ENCODE measurements at regions not wholly inside any gene's neighbourhood (a gene's known extent, or its start where the extent isn't known, plus 50 kb on each side); places are given as distances from the start of the nearest gene placed in this dataset.

DNA sequence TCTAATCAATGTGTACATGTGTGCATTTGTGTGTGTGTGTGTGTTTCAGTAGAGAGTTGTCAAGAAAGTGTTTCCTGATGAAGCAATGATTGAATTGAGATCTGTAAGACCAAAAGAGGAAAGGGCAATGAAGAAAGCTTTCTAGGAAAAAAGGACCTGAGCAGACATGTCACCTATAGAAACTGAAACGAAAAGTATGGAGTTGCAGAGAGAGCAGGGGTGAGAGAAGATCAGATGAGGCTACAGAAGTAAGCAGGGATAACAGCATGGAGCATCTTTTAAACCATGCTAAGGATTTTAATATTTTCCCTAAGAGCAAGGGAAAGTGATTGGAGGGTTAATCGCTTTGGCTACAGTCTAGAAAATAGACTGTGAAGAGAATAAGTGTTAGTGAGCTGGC, 1459.4 kb upstream of the TENM4 start:
- no peak for ATAC-seq
- no peak for DNase-seq (ENCODE audit: low spot score)

DNA sequence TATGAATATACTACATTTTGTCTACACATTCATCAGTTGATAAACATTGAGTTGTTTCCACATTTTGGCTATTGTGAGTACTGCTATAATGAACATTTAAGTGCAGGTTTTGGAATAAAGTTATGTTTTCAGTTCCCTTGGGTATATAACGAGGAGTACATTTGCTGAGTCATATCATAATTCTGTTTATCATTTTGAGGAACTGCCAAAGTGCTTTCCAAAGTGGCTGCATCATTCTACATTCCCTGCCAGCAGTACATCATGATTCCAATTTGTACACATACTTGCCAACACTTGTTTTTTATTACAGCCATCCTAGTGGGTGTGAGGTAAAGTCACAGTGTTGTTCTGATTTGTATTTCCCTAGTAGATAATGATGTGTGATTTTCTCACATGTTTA, 1458.6 kb upstream of the TENM4 start:
- ATAC-seq, result no peak
- DNase-seq (ENCODE audit: low spot score), result no peak

DNA sequence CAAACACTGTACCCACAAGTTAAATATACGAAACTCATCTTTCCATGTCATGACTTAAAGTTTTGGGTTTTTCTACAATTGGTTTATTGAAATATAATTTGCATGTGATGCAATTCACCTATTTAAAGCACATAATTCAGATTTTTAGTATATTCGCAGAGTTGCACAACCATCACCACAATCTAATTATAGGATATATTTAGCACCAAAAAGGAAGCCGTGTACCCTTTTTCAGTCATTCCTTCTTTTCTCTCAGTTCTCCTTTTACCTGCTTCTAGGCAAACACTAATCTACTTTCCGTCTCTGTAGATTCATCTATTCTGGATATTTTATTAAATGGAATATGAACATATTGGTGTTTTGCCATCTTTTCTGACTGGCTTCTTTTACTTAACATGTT, 1458.1 kb upstream of the TENM4 start:
- DNase-seq (ENCODE audit: low spot score), result no peak
- no peak for ATAC-seq

DNA sequence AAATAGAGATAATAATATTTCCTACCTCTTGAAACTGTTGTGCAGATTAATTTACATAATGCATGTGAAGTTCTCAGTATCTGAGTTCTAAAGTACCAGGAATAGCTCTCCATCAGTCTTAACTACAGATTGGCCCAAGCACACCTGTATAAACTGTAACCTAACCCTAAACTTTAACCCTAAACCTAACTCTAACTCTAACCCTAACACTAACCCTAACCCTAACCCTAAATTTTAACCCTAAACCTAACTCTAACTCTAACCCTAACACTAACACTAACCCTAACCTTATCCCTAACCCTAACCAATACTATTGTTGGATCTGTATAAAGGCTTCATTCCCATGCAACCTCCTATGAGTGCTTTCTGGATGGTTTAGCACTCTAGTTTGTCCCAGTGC, 1445.9 kb upstream of the TENM4 start:
- DNase-seq (ENCODE audit: low spot score) (no peak), ATAC-seq (no peak)

DNA sequence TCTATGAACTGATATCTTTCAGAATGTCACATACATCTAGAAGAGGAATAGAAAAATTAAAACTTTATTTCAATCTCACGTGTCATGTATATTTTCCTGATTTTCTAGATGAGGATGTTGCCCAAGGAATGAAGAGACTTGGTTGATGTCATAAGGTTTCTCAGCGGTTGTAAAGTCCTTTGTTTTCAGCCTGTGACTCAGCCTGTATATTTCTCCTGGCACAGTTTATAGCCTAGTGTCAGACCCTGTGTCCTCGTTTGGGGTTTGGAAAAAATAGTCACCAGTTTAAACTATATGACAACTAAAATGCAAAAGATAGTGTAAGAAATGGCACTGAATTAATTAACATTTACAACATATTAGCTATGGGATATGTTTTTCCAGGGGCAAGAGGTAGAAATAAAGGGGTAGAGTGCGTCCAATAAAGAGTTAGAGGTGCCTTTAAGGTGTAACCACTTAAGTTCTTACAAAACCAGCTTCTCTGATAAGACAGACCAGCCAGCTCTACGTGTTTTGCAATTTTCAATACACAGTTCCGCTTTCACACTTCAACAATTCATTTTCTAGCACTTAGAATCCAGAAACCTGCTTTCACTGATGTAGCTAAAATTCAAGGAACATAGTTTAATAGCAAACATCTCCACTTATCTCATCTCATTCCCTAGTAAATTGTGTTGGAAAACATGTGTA, 1432.6 kb upstream of the TENM4 start:
- no peak for DNase-seq (ENCODE audit: low spot score)

DNA sequence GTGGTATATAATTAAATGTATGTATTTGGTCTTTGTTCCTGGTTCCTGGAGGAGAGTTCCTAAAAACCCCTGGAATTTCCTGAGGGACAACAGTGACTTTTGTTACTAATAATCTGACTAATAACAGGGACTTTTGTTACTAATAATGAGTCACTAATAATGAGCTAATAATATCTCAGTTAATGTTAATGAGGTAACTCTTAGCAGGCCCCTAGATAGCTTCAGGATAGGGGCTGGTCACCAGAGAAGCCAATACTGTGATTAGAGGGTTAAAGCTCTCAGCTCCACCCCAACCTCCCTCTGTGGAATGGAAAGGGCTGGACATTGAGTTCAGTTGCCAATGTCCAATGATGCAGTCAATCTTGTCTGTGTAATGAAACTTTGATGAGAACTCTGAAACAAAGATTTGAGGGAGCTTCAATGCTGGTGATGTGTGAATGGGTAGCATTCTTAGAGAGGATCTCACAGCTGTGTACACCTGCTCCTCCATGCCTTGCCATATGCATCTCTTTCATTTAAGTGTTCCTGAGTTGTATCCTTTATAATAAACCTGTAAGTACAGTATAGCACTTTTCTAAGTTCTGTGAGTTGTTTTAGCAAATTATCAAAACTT, 1431.4 kb upstream of the TENM4 start:
- no peak for DNase-seq (ENCODE audit: low spot score)

More for the DNA sequence above, 1432.6 kb upstream of the TENM4 start:
- no peak for ATAC-seq

DNA sequence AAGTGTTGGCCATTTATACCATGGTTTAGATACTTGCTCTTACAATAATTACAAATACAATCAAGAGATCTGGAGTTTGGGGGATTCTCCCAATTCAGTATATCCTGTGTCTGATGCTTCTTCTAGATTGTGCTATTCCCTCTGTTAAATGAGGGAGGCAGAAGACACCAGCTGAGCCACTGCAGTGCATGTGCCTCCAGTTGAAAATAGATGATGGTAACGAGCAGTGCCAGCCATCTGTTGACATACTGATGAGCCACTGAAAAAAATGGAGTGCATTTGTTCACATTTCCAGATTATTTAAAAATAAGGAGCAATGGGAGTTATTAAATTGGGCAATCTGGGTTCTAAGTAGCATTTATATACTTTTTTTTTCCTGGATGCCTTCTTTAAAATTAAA, 1428.0 kb upstream of the TENM4 start:
- DNase-seq (ENCODE audit: low spot score) (no peak), ATAC-seq (no peak)

More for the DNA sequence above, 1431.4 kb upstream of the TENM4 start:
- no peak for ATAC-seq

DNA sequence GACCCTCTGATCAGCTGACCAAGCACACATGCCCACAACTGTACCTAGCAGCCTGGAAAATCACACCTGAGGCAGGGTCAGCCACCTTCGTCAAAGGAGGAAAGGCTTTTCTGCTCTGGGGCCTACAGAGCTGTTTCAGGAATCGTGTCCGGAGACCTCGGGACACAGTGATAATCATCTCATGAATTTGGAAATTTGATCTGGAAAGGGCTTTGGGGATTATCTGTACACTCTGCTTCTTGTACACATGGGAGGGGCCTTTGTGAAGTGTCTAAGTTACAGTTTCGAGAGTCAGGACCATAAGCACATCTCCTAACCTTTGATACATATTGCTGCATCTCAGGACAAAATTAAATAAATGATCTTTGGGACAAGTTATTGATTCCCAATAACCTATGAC, 1421.2 kb upstream of the TENM4 start:
- ATAC-seq, result no peak
- no peak for DNase-seq (ENCODE audit: low spot score)

DNA sequence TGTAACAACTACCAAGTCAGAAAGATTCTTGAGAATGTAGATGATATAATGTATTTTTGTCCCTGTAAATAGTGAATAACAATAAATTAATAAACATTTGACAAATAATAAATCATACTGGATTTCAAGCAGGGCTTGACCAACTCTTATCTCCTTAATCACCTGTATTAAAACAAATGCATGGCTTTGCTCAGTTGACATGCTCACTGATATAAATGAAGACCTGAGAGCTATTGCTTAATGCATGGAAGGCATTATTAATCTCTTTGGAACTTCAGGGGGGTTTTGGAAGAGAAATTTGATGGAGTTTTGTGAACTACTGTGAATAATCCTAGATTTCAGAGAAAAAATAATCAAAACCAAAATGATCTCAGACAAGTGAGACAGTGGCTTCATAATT, 1420.4 kb upstream of the TENM4 start:
- ATAC-seq (no peak), DNase-seq (ENCODE audit: low spot score) (no peak)

DNA sequence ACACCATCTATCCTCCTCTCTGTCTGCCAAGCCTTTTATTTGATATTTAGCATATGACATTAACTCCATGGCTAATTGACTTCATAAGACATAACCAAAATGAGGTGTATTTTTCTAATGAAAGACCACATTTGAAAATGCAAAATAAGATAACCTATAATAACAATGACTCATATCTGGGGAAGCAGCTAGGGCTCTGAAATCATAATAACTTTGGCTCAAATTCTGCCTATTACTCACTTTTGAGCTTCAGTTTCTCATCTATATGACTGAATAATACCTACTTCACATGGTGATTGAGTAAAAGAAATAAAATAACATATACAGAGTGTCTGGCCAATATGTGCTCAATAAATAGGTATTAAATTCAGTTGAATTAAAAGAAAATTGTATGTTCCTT, 1419.8 kb upstream of the TENM4 start:
- DNase-seq (ENCODE audit: low spot score), result no peak
- ATAC-seq, result no peak

DNA sequence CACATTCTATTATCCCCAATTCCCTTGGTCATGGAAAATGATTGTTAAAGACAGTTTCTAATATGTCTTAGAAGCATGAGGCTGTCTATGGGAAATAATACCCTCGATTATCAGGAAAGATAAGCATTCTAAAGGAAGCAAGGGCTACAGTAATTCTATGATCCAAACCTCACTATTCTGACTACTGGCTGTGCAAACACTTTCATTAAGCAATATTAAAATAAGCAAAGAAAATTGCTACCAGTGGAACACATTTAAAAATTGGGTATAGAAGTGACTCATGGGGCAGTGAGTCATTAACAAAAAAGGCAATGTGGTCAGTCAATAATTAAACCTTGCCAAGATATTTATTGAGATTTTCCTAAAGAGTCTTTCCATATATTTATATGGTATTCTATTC, 1415.2 kb upstream of the TENM4 start:
- ATAC-seq, result no peak
- no peak for DNase-seq (ENCODE audit: low spot score)

DNA sequence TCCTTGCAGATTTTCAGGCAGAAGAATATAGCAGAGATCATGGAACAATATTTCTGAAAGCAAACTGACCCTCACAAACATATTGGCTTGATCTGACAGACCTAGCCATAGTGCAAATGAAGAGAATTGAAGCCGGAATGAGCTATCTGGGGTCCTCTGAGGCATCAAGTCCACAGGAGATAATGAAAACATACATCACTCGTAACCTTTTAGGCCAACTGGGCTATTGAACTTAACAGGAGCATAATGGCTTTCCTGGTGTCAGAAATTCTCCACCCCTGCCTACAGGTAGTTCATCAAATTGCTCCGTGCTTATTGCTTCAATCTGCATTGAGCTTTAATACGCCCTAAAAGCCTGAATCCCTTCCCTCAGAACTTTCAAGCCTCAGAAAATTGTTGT, 1414.6 kb upstream of the TENM4 start:
- DNase-seq (ENCODE audit: low spot score) (no peak), ATAC-seq (no peak)

DNA sequence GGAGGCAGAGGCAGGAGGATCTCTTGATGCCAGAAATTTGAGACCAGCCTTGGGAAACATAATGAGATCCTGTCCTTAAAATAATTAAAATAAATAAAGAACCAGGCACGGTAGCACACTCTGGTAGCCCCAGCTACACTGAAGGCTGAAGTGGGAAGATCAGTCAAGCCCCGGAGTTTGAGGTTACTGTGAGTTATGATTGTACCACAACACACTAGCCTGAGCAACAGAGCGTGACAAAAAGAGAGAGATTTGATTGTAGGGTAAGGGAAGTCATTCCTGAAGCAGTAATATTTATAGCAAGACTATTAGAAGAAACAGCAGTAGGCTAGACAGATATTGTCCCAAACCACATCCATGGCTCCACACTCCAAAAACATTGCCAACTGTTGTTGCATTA, 1408.4 kb upstream of the TENM4 start:
- DNase-seq (ENCODE audit: low spot score) (no peak), ATAC-seq (no peak)

DNA sequence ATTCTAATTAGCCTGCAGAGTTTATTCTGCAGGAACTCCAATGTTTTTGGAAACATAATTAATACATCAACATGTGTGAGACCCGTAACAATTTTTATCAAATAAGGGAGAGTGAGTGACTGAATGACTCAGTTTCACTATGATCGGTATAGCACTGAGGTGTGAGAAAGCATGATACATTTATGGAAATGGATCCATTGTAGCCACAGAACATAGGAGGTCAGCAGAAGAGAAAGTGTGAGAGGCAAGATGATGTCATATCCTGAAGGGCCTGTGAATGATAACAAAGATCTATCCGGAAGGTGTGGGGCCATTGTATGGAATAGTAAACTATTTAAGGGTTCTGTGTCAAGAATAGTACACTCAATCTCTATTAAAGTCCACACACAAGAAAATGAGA, 1406.1 kb upstream of the TENM4 start:
- no peak for ATAC-seq
- no peak for DNase-seq (ENCODE audit: low spot score)

DNA sequence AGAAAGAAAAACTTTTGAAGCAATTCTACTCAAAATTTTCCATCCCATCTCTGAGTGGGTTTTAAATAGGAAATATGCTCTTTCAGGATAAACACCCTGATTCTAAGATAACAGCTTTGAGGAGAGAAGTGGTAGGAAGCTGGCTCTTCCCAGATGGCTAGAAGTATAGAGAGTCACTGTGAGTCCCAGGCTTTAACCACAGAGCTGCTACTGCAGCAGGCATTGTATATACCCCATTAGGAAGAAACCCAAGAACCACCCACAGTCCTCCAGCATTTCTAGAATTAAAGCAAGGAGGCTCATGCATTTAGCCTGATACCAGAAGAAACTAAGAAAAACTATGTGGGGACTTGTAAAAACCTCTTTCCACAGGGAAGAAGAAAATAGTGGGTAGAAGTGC, 1405.6 kb upstream of the TENM4 start:
- no peak for ATAC-seq
- no peak for DNase-seq (ENCODE audit: low spot score)

DNA sequence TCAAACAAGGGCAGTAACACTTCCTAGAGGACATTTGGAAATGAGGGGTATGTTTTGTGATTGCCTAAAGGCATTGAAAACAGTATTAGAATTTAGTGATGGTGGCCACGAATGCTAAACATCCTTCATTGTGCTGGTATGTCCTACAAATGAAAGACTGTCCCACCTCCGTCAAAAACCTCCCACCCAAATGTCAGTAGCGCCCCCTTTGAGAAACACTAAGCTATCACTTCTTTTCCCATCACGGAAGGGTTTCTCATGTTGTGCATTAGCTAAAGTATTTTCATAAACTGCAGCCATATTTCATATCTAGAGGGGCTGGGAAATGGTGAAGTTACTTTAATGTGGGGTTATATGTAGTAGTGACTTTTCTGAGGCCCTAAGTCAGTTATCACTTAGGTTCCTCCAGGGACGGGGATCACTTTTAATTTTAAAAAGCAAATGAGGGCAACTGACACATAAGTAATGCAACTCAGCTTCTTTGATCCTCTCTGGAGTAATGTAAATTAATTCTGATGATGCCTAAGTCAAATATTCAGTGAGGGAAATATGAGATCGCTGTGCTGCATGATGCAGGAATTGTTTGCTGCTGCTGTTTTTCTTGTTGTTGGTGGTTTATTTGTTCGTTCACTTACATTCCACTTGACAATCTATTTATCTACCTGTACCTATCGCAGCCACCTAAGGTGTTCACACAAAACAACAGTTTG, 1403.4 kb upstream of the TENM4 start:
- DNase-seq (ENCODE audit: low spot score) (no peak), ATAC-seq (no peak)

DNA sequence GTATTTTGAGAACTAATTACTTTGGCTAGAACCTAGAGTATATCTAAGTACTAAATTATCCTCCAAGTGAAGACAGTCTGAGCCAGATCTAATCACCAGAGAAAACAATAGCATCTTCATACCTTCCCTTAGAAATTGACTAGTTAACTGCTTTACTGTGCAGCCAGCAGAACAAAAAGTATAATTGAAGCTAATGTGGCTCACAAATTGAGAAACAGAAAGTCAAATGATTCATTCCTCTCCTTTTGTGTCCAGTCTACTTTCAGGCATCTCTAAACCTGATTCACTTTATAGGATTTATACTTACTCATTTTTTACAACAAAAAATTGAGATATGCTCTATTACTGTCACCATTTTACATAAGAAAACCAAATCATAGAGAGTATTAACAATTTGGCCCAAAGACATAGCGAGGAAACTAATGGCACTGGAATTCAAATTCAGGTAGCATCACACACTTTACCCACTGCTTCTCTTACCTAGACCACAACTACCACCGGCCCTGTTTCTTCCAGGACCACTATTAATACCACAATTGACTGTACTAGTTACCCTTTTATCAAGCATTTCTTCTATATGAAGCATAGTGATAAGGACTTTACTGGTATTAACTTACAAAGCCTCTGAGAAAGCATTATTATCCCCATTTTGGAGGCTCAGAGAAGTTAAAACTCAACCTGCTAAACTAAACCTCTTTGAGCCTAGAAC, 1402.6 kb upstream of the TENM4 start:
- DNase-seq (ENCODE audit: low spot score) (no peak), ATAC-seq (no peak)

DNA sequence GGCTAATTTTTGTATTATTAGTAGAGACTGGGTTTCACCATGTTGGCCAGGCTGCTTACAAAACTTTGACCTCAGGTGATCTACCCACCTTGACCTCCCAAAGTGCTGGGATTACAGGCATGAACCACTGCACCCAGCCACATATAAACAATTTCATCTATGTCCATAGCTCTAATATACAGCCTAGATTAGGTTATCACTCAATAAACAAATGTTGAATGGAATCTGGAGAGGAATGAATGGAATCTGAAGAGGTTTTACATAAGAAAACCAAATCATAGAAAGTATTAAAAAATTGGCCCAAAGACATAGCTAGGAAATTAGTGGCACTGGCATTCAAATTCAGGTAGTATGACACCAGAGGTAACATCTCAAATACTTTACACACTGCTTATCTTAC, 1401.4 kb upstream of the TENM4 start:
- ATAC-seq, result no peak

DNA sequence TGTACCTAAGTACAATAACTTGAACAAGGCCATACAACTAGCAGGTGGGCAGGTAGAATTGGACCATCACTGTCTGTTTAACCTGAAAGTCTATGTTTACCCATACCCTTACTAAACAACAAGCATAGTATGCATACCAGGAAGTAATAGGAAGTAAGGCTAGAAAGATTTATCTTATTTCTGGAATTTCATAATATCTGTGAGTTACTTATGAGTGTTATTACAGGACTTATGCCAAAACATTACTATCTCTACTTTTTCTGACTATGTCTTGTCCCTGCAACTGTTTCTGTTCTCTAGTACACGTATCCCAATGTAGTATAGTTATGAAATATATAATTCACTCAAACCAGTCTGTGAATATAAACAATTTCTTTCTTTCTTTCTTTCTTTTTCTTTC, 1400.8 kb upstream of the TENM4 start:
- DNase-seq (ENCODE audit: low spot score) (no peak), ATAC-seq (no peak)

More for the DNA sequence above, 1401.4 kb upstream of the TENM4 start:
- DNase-seq (ENCODE audit: low spot score), result no peak

DNA sequence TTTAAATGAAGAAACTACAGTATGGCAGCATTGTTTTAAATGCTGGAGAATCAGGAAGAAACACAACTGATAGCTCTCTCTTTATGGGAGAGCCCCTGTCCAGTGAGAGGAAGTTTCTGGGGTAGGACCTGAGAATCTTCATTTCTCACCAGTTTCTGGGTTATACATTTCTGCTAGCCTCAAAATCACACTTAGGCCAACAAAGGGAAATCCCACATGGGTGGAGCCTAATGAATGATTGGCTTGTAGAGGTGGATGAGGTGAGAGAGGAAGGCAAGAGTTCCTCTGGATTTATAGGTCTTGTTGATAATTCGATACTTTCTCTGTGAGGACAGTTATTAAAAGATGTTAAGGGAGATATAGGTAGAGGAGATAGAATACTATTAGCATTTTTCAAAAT, 1397.3 kb upstream of the TENM4 start:
- ATAC-seq (no peak), DNase-seq (ENCODE audit: low spot score) (no peak)

DNA sequence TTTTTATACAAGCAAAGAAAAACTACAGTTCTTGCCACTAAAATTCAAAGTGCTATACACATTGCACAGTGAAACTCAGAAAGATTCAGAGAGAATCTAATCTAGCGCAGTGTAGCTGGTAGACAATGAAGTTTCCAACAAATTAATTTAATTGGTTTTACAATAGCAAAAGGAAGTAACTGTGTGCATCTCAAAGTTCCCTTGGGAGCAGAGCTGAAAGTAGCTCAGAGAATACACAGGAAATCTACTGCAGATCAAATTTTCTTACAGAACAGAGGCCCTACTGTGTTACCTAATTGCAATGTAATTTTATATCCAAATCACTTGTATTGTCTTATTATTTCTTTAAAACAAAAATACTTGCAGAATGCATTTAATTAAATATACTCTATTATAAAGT, 1396.2 kb upstream of the TENM4 start:
- DNase-seq (ENCODE audit: low spot score), result no peak
- no peak for ATAC-seq

DNA sequence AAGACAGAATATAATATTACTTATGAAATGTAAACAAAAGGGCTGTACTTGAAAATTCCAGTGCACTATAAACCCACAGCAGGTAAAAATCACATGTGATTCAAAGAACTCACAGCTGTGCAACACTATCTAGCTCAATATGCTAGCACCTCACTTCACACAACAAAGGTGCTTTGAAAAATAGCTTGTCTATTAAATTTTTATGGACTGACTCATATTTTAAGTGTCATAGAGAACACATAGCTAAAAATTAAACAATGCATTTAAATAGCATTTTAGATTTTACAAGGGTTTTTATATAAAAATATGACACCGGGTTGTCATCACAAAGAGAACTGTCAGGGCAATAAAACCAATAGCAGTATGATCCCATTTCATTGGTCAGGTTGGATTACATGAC, 1390.5 kb upstream of the TENM4 start:
- DNase-seq (ENCODE audit: low spot score) (no peak), ATAC-seq (no peak)

Measured in left lobe of liver (tissue), 2 donors.